IPS-18a (cell line): ENCODE measurements at regions not wholly inside any gene's neighbourhood (a gene's known extent, or its start where the extent isn't known, plus 50 kb on each side); places are given as distances from the start of the nearest gene placed in this dataset.
"Not testable (repeated sequence)": the region's sequence is repeated elsewhere in the genome, so short reads cannot be mapped to it uniquely, and the experiment has no call there.

Source experiments
- H3K27ac ChIP-seq: one replicate; pipeline ENCODE4 v1.5.1; 2013; ENCODE audit warnings: low read length
- H3K27me3 ChIP-seq: one replicate; pipeline ENCODE4 v1.6.1; 2013; ENCODE audit warnings: mild to moderate bottlenecking, low read length; ENCODE audit not compliant: control insufficient read depth, insufficient read depth
- H3K36me3 ChIP-seq: one replicate; pipeline ENCODE4 v1.6.1; 2013; ENCODE audit warnings: low read depth, low read length; ENCODE audit not compliant: control insufficient read depth
- H3K4me1 ChIP-seq: one replicate; pipeline ENCODE4 v1.6.1; 2013; ENCODE audit warnings: low read depth, low read length; ENCODE audit not compliant: control insufficient read depth
- H3K4me3 ChIP-seq: one replicate; pipeline ENCODE4 v1.5.1; 2013; ENCODE audit warnings: low read length
- H3K9ac ChIP-seq: one replicate; pipeline ENCODE4 v1.6.1; 2013; ENCODE audit warnings: mild to moderate bottlenecking, low read length, moderate library complexity
- H3K9me3 ChIP-seq: one replicate; pipeline ENCODE4 v1.6.1; 2013; ENCODE audit warnings: low read depth, low read length; ENCODE audit not compliant: control insufficient read depth

DNA sequence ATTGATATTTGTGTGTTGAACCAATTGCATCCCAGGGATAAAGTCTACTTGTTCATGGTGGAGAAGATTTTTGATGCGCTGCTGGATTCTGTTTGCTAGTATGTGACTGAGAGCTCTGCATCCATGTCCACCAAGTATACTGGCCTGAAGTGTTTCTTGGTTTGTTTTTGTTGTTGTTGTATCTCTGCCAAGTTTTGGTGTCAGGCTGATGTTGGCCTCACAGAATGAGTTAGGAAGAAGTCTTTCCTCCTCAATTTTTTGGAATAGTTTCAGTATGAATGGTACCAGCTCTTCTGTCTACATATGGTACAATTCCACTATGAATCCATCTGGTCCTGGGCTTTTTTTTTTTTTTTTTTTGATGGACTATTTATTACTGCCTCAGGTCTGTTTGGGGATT is 50.9 kb upstream of the OSTN start:
- Histone ChIP-seq H3K36me3 (no peaks in the 10 kb centered on the region), H3K27ac (no peak overlapping the region)

GRCh38 chr3:191143224-191143623 is 55.8 kb upstream of the OSTN start:
- no peak overlapping the region for H3K9ac ChIP-seq
- no peaks in the 10 kb centered on the region for H3K27me3 ChIP-seq
- H3K4me3 ChIP-seq = no peak overlapping the region
- H3K27ac ChIP-seq = no peak overlapping the region
- no peaks in the 10 kb centered on the region for H3K9me3 ChIP-seq
- H3K4me1 ChIP-seq = no peaks in the 10 kb centered on the region
- H3K36me3 ChIP-seq = no peaks in the 10 kb centered on the region

More for the DNA sequence above, 50.9 kb upstream of the OSTN start:
- Histone ChIP-seq H3K9ac (no peak overlapping the region), H3K4me3 (no peak overlapping the region), H3K27me3 (no peaks in the 10 kb centered on the region), H3K4me1 (no peaks in the 10 kb centered on the region), H3K9me3 (no peaks in the 10 kb centered on the region)

DNA sequence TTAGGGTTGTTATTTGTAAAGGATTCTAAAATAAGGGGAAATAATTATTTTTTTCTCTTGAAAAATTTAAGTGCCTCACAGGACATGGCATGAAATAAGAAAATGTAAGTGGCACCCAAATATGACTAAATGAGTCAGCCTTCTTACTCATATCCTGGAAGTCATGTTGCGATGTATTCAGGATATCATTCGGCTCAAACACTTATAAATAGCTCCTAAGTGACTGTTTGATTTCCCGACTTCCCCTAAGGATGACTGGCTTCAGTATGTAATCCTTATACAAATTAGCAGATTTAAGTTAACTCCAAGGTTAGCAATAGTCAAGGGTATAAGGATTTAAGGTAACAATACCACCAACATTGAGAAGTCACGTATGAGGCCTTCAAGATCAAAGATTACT is 57.3 kb upstream of the OSTN start:
- no peak overlapping the region for H3K4me3 ChIP-seq
- no peaks in the 10 kb centered on the region for H3K27me3 ChIP-seq
- no peaks in the 10 kb centered on the region for H3K36me3 ChIP-seq
- H3K27ac ChIP-seq = no peak overlapping the region
- H3K9me3 ChIP-seq = no peaks in the 10 kb centered on the region
- no peaks in the 10 kb centered on the region for H3K4me1 ChIP-seq
- H3K9ac ChIP-seq = no peak overlapping the region

- Histone ChIP-seq H3K4me3 (no peak overlapping the region), H3K27ac (no peak overlapping the region)
Measured at GRCh38 chr3:191139736-191140135, 59.3 kb upstream of the OSTN start.

GRCh38 chr3:191138937-191139336 is 60.1 kb upstream of the OSTN start:
- H3K4me1 ChIP-seq = no peaks in the 10 kb centered on the region
- no peak overlapping the region for H3K27ac ChIP-seq
- H3K36me3 ChIP-seq = no peaks in the 10 kb centered on the region
- H3K9ac ChIP-seq = no peak overlapping the region
- H3K9me3 ChIP-seq = no peaks in the 10 kb centered on the region
- no peaks in the 10 kb centered on the region for H3K27me3 ChIP-seq
- no peak overlapping the region for H3K4me3 ChIP-seq

More at GRCh38 chr3:191139736-191140135, 59.3 kb upstream of the OSTN start:
- H3K36me3 ChIP-seq = no peaks in the 10 kb centered on the region
- no peaks in the 10 kb centered on the region for H3K9me3 ChIP-seq
- no peaks in the 10 kb centered on the region for H3K27me3 ChIP-seq
- no peaks in the 10 kb centered on the region for H3K4me1 ChIP-seq
- H3K9ac ChIP-seq = no peak overlapping the region

- Histone ChIP-seq H3K36me3 (no peaks in the 10 kb centered on the region), H3K4me1 (no peaks in the 10 kb centered on the region), H3K27ac (no peak overlapping the region), H3K9me3 (no peaks in the 10 kb centered on the region), H3K27me3 (no peaks in the 10 kb centered on the region), H3K9ac (no peak overlapping the region), H3K4me3 (no peak overlapping the region)
Measured at GRCh38 chr3:191137708-191138107, 61.3 kb upstream of the OSTN start.

- Histone ChIP-seq H3K4me3 (no peak overlapping the region), H3K9ac (no peak overlapping the region), H3K4me1 (no peaks in the 10 kb centered on the region), H3K27me3 (no peaks in the 10 kb centered on the region), H3K36me3 (no peaks in the 10 kb centered on the region), H3K27ac (no peak overlapping the region), H3K9me3 (no peaks in the 10 kb centered on the region)
Measured at GRCh38 chr3:191136347-191136746, 62.7 kb upstream of the OSTN start.

DNA sequence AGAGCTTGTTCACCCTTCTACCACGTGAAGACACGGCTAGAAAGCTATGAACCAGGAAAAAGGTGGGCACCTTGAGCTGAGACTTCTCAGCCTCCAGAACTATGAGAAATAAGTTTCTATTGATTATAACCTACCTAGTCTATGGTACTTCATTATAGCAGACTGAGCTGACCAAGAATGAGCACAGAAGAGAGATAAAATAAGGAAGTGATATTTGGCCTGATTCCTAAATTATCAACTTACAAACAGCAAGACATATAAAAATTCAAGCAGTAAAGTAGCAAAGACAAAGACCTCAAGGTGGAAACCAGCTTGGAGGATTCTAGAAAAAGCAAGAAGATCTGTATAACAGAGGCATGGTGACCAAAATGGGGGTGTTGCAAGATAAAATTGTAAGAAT is 63.9 kb upstream of the OSTN start:
- Histone ChIP-seq H3K27ac (no peak overlapping the region), H3K36me3 (no peaks in the 10 kb centered on the region), H3K9ac (no peak overlapping the region), H3K9me3 (no peaks in the 10 kb centered on the region), H3K27me3 (no peaks in the 10 kb centered on the region), H3K4me3 (no peak overlapping the region), H3K4me1 (no peaks in the 10 kb centered on the region)

- no peaks in the 10 kb centered on the region for H3K27me3 ChIP-seq
- H3K4me1 ChIP-seq = no peaks in the 10 kb centered on the region
- H3K9me3 ChIP-seq = no peaks in the 10 kb centered on the region
- no peak overlapping the region for H3K9ac ChIP-seq
- H3K36me3 ChIP-seq = no peaks in the 10 kb centered on the region
- H3K27ac ChIP-seq = no peak overlapping the region
- H3K4me3 ChIP-seq = no peak overlapping the region
Measured at GRCh38 chr3:191133359-191133758, 65.7 kb upstream of the OSTN start.

- Histone ChIP-seq H3K27me3 (no peaks in the 10 kb centered on the region), H3K27ac (no peak overlapping the region), H3K36me3 (no peaks in the 10 kb centered on the region), H3K4me1 (no peaks in the 10 kb centered on the region), H3K4me3 (no peak overlapping the region), H3K9me3 (no peaks in the 10 kb centered on the region), H3K9ac (no peak overlapping the region)
Measured at GRCh38 chr3:191131305-191131704, 67.7 kb upstream of the OSTN start.

- H3K27ac ChIP-seq, H3K36me3 ChIP-seq, H3K27me3 ChIP-seq, H3K9me3 ChIP-seq, H3K4me1 ChIP-seq, H3K4me3 ChIP-seq, H3K9ac ChIP-seq: not testable (repeated sequence)
Measured at GRCh38 chr3:191124891-191125290, 74.2 kb upstream of the OSTN start.

- Histone ChIP-seq H3K4me3 (no peak overlapping the region), H3K36me3 (no peaks in the 10 kb centered on the region), H3K4me1 (no peaks in the 10 kb centered on the region), H3K27me3 (no peaks in the 10 kb centered on the region), H3K9me3 (no peaks in the 10 kb centered on the region), H3K27ac (no peak overlapping the region), H3K9ac (no peak overlapping the region)
Measured at GRCh38 chr3:191123946-191124345, 75.1 kb upstream of the OSTN start.
